ENCODE measurements at regions not wholly inside any gene's neighbourhood (a gene's known extent, or its start where the extent isn't known, plus 50 kb on each side); places are given as distances from the start of the nearest gene placed in this dataset.

- Mint-ChIP-seq H3K27me3 (ENCODE audit: low read depth) (no peaks in the 10 kb centered on the region), H3K36me3 (ENCODE audit: low read depth) (no peaks in the 10 kb centered on the region), H3K27ac (ENCODE audit: unreplicated experiment) (no peak overlapping the region), H3K4me1 (ENCODE audit: low read depth) (peaks cover 15% of the 10 kb centered on the region), H3K4me3 (ENCODE audit: unreplicated experiment) (no peak overlapping the region), H3K9me3 (ENCODE audit: low read depth) (peaks cover 3% of the 10 kb centered on the region)
- no peak for TF ChIP-seq CTCF (IDR thresholded peaks at IDR 0.05)
- no peak for DNase-seq (ENCODE audit: low spot score)
Observed at GRCh38 chrX:8232406-8232805, 61.3 kb upstream of the VCX2 start.

GRCh38 chrX:8233091-8233490 lies 62.0 kb upstream of the VCX2 start:
- DNase-seq (ENCODE audit: low spot score): no peak
- H3K36me3 Mint-ChIP-seq (ENCODE audit: low read depth): no peaks in the 10 kb centered on the region

GRCh38 chrX:8235026-8235425 lies 64.0 kb upstream of the VCX2 start:
- H3K27me3 Mint-ChIP-seq (ENCODE audit: low read depth): no peaks in the 10 kb centered on the region
- no peak for TF ChIP-seq CTCF (IDR thresholded peaks at IDR 0.05)
- peaks cover 15% of the 10 kb centered on the region for H3K4me1 Mint-ChIP-seq (ENCODE audit: low read depth)
- no peak overlapping the region for H3K27ac Mint-ChIP-seq (ENCODE audit: unreplicated experiment)
- H3K9me3 Mint-ChIP-seq (ENCODE audit: low read depth): peaks cover 3% of the 10 kb centered on the region
- no peaks in the 10 kb centered on the region for H3K36me3 Mint-ChIP-seq (ENCODE audit: low read depth)
- DNase-seq (ENCODE audit: low spot score): no peak
- no peak overlapping the region for H3K4me3 Mint-ChIP-seq (ENCODE audit: unreplicated experiment)

More at GRCh38 chrX:8233091-8233490, 62.0 kb upstream of the VCX2 start:
- Mint-ChIP-seq H3K4me3 (ENCODE audit: unreplicated experiment) (no peak overlapping the region), H3K27ac (ENCODE audit: unreplicated experiment) (no peak overlapping the region), H3K27me3 (ENCODE audit: low read depth) (no peaks in the 10 kb centered on the region), H3K4me1 (ENCODE audit: low read depth) (peaks cover 15% of the 10 kb centered on the region), H3K9me3 (ENCODE audit: low read depth) (peaks cover 3% of the 10 kb centered on the region)
- no peak for TF ChIP-seq CTCF (IDR thresholded peaks at IDR 0.05)

GRCh38 chrX:8237718-8238117 lies 66.7 kb upstream of the VCX2 start:
- H3K4me1 Mint-ChIP-seq (ENCODE audit: low read depth): peaks cover 16% of the 10 kb centered on the region

GRCh38 chrX:8242431-8243020 lies 71.5 kb upstream of the VCX2 start:
- Mint-ChIP-seq H3K4me3 (ENCODE audit: unreplicated experiment) (no peak overlapping the region), H3K36me3 (ENCODE audit: low read depth) (no peaks in the 10 kb centered on the region), H3K27ac (ENCODE audit: unreplicated experiment) (no peak overlapping the region), H3K4me1 (ENCODE audit: low read depth) (peaks cover 7% of the 10 kb centered on the region), H3K27me3 (ENCODE audit: low read depth) (no peaks in the 10 kb centered on the region), H3K9me3 (ENCODE audit: low read depth) (peaks cover 10% of the 10 kb centered on the region)
- DNase-seq (ENCODE audit: low spot score): no peak
- TF ChIP-seq CTCF (IDR thresholded peaks at IDR 0.05): no peak

More at GRCh38 chrX:8237718-8238117, 66.7 kb upstream of the VCX2 start:
- DNase-seq (ENCODE audit: low spot score): no peak
- Mint-ChIP-seq H3K27me3 (ENCODE audit: low read depth) (no peaks in the 10 kb centered on the region), H3K9me3 (ENCODE audit: low read depth) (peaks cover 6% of the 10 kb centered on the region), H3K36me3 (ENCODE audit: low read depth) (no peaks in the 10 kb centered on the region), H3K4me3 (ENCODE audit: unreplicated experiment) (no peak overlapping the region), H3K27ac (ENCODE audit: unreplicated experiment) (no peak overlapping the region)
- TF ChIP-seq CTCF (IDR thresholded peaks at IDR 0.05): no peak

Measured in chondrocyte (in vitro differentiated cells).